ENCODE measurements at regions not wholly inside any gene's neighbourhood (a gene's known extent, or its start where the extent isn't known, plus 50 kb on each side); places are given as distances from the start of the nearest gene placed in this dataset.

DNA sequence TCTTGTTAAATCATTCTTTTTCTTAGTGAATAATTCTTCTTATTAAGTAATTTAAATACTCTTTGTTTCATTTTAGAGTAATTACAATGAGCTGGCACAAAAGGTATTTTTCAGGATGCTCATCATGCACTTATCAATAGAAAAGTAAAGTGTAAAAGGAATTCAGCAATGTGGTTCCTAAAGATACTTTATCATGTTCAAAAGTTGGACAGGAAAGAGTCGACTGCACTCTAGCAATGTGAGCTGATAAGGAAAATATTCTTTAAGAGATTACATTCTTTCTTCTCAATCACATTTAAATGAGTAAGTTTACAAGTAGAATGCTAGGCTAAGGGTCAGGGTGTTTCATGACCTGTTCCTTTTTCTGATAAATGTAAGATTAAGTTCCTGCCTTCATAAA is 609.5 kb upstream of the FAM241A start:
- TF ChIP-seq POLR2AphosphoS5 (IDR thresholded peaks at IDR 0.05) (no peak), POLR2A (IDR thresholded peaks at IDR 0.05) (no peak)
- TF ChIP-seq, protein P1, sequence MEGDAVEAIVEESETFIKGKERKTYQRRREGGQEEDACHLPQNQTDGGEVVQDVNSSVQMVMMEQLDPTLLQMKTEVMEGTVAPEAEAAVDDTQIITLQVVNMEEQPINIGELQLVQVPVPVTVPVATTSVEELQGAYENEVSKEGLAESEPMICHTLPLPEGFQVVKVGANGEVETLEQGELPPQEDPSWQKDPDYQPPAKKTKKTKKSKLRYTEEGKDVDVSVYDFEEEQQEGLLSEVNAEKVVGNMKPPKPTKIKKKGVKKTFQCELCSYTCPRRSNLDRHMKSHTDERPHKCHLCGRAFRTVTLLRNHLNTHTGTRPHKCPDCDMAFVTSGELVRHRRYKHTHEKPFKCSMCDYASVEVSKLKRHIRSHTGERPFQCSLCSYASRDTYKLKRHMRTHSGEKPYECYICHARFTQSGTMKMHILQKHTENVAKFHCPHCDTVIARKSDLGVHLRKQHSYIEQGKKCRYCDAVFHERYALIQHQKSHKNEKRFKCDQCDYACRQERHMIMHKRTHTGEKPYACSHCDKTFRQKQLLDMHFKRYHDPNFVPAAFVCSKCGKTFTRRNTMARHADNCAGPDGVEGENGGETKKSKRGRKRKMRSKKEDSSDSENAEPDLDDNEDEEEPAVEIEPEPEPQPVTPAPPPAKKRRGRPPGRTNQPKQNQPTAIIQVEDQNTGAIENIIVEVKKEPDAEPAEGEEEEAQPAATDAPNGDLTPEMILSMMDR (IDR thresholded peaks at IDR 0.05): no peak
